Stimulated activated CD4-positive, alpha-beta T cell treated with anti-CD3 and anti-CD28 coated beads, Interleukin-15, amount 100 ng/mL, for 24 hours (primary cell): ENCODE measurements at regions not wholly inside any gene's neighbourhood (a gene's known extent, or its start where the extent isn't known, plus 50 kb on each side); places are given as distances from the start of the nearest gene placed in this dataset.
"Not testable (repeated sequence)": the region's sequence is repeated elsewhere in the genome, so short reads cannot be mapped to it uniquely, and the experiment has no call there.

Source experiments
- DNase-seq: peaks from one replicate; pipeline ENCODE4 v3.0.0-alpha.2; 2020

DNA sequence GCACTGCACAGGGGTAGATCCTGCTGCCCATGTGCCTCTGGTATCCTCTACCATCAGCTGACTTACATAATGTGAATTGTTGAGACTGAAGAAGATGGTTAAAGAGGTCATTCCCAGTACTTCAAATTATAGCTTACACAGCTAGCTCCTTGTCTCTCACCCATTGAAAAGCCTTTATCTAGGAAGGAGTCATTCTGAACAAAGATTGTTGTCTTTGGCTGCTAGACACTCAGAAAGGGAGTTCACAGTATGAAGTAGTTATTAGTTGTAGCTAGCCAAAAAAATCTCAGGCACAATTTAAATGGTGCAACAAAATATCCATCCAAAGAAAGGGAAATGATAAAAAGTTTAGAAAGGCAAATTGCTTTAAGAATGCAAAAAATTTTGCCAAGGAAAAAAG lies 102.0 kb upstream of the NREP start:
- no peak for DNase-seq

DNA sequence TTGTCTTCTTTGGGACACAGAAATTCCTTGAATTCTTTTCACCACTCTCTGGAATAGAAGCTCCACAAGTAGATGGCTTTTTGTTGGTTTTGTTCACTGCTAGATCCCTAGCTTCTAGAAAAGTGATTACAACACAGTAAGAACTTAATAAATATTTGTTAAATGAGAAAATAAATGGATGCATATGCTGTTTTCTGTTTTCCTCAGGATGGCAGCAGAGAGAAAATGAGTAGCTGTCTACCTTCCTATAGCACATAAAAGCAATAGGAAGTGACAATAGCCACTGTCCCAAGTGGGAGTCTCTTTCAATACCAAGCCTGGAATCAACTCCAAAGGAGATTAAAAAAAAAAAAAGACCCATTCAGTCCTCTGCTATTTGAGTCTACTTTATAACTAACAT lies 100.6 kb upstream of the NREP start:
- no peak for DNase-seq

DNA sequence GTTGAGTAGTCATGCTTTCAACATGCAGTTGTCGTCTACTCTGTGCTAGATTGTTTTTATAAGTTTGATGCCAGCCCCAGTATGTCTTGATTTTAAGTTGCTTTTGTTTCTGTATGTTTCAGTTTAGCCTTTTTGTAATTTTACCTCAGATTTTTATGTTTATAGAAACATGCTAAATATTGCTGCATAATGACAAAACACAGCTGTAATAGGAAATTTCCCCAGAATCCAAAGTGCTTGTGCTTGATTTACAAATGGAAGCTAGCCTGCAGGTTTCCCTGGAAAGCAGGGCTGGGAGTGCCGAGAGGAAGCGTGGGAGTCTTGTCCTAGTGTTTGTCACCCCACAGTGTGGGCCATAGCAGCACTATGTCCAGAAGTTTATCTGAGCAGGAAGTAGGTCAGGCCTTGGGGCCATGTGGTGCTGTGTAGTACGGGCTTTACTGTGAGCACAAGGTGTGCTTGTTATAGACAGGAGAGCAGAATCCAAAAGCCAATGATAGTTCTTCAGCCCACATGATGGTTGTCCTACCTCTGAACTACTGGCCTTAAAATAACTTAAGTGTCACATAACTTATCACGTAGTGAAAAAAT lies 100.0 kb upstream of the NREP start:
- DNase-seq = no peak

DNA sequence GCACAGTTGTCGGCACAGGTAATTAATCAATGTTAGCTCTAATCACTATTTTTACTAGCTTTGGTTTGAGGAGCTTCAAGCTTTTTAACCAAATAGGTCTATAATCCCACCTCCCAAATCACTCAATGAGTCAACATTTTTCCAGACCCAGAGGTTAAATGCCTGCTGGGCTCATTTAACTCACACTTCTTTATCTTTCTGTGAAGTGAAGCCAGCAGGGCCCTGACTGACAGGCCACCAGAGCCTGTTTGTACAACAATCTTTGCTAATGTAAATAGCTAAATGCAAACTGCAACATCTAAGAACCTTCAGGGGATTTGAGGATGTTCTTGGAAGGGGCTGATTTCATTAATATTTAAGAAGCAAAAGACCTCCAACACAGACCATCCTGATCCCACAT lies 98.4 kb upstream of the NREP start:
- DNase-seq = no peak

DNA sequence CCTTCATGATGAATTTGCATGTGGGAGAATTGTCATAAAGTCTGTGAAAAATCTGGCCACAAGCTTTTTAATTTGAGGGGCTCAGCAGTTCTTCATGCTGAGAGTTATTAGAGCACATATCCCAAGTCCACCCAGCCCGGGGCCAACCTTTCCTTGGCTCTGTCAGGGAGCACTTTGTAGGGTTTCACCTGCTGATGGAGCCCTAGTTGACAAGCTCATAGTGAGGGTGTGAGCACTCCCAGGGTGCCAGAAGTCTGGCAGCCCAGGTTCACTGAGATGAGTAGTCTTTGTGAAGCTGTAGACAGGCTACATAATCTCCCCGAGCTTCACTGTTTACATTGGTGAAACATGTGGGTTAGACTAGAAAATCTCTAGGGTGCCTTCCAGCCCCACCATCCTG lies 97.2 kb upstream of the NREP start:
- no peak for DNase-seq

DNA sequence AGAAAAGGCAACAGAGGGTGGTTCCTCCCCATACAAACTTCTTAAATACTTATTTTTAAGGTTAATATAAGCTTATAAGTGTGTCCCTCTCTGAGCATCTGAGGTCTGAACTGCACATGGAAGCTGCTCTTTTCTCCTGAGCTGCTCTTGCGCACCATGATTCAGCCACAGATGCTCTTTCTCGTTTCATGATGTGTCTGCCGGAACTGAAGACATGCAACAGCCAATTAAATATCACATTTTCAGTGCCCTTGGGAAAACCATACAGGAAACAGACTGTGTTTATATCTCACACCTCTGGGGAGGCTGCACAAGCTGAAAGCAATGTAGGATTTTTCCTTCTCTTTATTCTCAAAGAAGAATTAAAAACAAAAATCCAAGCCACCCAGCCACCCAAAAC lies 96.8 kb upstream of the NREP start:
- no peak for DNase-seq

DNA sequence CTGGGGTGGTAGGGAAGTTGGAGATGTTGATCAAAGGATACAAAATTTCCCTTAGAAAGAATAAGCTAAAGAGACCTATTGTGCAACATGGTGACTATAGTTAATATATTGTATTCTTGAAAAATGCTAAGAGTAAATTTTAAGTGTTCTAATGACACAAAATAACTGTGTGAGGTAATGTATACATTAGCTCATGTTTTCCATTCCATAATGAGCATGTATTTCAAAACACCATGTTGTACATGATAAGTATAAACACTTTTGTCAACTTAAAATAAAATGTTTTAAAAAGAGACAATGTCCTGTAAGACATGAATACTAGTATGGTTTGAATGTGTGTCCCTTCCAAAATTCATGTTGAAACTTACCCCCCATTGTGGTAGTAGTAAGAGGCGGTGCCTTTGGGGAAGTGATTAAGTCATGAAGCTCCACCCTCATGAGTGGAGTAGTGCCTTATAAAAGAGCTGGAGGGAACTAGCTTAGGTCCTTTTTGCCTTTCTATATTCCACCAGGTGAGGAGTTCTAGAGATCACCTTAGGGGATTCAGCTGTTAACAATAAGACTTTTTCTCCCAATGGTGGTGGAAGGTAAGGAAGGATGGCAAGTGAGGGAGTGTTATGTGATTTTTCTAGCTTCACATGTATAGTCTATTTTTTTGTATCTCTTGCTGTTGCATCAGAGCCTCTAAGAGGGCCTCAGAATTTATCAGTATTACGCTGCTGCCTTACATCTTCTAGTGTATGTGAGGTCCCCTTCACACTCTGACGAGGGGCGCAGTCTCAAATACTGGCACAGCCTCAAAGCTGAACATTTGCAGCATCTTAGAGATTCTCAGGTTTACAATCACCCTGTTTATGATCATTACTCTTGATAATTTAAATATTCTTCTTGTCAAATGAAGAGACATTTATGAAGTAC lies 94.9 kb upstream of the NREP start:
- DNase-seq = no peak

DNA sequence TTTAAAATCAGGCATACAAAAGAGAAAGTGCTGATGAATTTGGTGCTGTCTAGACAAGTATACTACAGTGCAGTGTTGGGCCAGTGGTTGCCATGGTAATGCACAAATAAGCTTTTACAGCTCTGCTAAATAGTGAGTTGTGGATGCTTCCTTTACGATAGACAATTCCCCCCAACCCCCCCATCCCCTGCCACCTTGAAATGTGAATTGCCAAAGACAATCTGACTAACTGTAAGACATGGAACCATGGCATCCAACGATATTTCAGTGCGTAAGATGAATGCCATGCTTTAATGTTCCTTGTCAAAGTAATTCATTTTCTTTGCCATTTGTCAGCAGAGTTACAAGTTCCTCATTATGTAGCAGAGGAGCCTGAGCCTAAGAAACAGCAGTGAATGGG lies 91.5 kb upstream of the NREP start:
- DNase-seq = no peak

DNA sequence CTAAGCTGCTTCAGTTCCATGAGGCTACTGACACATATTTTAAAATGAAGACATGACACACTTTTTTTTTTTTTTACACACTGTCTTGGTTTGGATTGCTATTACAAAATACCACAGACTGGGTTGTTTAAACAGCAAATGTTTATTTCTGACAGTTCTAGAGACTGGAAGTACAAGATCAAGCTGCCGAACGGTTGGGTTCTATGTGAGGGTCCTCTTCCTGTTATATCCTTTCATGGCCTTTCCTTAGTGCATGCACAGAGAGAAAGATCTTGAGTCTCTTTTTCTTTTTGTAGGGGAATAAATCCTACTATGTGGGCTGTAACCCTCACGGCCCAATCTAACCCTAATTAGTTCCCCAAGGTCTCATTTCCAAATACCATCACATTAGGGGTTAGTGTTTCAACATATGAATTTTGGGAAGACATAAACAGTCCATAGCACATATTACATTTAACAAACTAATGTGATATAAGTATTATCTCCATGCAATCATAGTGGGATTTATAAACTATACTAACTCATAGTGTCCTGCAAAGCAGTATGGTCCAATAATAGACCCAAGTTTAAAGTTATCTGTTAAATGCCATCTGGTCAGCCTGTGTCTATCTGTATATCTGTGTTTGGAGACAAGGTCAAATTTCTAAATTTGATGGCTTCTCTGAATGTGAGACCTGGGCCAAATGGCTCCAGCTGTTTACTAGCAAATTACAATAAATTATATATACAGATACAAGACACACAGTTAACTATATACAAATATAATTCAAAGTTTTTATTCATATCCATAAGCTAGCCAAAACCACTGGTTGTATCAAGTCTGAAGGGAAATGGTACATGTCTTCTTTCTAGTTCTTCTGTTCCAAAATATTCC lies 90.3 kb upstream of the NREP start:
- no peak for DNase-seq

DNA sequence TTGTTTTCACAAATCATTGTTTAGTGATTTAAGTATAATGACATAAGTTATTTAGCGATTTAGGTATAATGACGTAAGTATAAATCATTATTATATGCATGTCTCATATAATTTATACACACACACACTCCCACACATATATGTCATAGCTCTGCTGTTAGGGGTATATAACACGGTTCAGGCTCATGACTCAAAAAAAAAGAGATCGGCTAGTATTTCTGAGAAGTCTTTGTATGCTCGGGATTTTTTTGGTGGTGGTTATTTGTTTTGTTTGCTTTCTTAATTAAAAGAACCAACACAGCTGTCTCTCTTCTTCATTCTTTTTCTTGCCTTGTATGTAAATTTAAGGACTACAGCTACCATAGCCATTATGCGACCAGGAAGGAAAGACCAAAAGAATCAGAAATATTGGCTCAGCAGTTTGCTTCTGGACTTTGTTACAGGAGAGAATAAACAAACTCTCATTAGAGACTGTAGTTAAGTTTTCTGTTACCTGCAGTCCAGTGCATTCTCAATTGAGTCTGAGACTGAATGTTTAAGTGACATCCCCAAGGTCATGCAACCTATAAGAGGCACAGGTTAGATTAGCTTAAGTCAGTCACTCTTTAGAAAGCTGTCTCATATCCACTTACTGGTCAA lies 83.2 kb upstream of the NREP start:
- DNase-seq = no peak

DNA sequence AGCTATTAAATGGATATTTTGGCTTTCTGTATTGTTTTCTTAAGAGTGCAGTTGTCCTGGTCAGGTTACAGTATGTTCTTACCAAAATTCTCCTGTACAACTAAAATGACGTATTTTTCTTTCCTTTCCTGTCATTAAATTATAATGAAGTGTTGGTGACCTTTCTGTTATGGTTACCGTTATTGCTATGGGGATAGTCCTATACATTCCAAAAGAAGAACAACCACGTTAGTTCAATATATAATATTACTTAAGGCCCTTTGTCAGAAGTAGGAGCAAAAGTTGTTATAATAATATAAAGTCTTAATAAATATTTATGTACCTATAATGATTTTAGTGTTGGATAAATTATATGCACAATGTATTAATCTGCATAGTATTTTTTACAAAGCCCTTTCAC lies 82.4 kb upstream of the NREP start:
- no peak for DNase-seq

DNA sequence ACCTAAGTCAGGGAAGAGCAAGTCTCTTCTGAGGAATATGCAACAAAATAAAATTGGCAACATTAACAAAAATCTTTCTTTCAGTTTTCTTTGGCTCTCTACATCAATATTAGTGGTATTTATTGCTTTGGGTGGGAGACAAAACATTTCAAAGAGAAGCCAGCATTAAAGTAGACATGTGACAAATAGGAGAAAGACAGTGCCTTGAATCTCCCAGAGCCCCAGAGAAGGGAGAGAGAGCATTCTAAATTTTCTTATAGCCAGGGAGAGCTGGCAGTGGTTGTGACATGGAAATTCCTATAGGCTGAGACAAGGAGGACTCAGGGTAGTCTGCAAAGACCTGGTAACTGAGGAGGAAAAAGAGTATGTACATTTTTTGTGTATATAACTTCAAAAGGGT lies 79.4 kb upstream of the NREP start:
- DNase-seq = no peak

DNA sequence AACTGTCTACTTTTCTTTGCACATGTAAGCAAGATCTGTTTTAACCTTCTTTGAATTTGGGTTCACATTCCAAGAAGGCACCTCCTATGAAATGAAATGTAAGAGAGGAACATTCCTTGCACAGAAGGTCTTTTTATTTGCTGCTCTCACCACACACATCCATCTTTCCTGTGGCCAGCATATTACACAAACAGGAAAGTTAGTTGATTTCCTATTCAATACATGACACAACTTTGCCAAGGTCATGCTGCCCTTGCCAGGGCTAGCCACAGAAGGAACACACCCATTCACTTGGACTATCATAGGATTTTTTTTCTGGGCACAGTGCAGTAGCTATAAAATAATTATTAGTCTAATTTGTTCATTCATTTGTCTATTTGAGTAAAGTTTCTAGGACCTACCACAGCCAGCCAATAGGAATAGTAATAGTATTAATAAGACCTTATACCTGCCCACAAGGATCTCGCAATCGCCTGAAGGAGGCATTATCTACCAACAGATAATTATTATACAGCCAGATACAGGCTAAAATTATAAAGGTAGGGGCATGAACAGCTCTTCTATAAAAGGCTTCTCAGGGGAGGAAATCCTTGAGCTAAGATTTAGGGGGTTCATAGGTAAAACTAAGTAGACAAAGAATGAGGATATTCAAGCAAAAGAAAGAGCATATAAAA lies 78.1 kb upstream of the NREP start:
- DNase-seq = no peak

DNA sequence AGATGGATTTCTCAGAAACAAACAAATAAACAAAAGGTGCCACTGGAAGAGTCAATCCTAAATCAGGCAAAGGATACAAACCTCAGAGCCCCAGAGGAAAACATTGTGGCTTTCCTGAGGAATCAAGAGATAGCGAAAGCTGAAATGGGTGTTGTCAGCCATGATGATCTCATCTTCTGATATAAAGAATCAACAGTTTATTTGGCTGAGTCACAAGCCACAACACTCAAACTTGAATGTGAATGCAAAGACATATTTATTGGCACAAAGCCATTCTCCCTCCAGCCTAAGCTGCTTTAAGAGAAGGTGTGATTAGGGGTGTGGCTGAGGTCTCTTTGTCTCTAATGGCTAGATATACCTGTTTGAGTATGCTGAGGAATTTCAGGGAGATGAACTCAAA lies 73.3 kb upstream of the NREP start:
- no peak for DNase-seq

DNA sequence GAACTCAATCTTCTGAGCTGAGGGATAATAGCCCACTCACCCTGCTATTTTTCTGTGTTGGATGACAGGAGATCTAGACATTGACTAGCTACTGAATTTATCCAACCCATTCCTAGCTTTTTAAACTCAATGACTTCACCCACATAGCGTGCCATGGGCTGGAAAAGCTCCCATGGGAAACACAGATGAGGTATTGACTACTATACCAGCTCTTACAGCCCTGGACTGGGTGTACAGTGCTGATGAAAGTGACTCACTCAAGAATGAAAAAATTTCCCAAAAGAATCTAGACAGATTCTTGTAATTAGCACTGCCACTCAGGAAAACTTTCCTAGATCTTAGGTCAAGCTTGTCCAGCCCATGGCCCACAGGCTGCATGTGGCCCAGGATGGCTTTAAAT lies 72.7 kb upstream of the NREP start:
- no peak for DNase-seq

DNA sequence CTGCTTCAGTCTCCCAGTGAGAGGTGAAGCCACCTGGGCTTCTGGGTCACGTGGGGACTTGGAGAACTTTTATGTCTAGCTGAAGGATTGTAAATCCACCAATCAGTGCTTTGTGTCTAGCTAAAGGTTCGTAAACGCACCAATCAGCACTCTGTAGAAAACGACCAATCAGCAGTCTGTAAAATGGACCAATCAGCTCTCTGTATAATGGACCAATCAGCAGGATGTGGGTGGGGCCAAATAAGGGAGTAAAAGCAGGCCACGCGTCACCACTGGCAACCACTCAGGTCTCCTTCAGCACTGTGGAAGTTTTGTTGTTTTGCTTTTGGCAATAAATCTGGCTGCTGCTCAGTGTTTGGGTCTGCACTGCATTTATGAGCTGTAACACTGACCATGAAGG lies 69.1 kb upstream of the NREP start:
- DNase-seq = no peak

DNA sequence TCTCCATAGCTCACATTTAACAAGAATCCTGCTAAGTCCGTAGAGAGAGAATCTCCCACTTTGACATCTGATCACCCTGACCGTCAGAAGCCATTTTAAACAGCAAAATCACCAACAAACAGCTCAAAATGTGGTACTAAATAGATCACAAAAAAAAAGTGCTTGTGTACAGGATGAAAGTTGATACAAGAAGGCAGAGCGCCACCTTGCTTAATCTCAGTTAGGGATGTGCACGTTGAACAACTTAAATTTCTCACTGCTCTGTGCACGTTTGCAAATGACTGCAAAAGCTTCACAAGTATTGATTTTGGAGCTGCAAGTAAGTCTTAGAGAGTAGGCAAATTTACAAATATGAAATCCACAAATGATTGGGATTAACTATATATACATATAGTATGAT lies 63.1 kb upstream of the NREP start:
- no peak for DNase-seq

DNA sequence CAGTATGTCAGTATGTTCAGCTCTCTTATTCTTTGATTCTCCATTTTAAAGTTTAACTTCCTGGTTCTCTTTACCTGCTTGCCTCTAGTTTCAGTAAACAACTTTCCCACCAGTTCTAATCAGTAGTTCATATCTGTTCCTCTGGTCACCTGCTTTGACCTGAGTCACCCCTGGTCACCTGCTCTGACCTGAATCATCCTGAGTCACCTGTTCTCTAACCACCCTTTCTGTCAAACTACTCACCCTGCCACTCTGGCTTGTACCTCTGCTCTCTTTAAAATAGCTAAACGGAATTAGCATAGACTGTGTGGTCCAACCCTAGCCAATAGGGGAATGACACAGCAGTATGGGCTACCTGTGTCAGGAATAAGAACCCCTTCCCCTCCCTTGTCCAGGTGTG lies 62.0 kb upstream of the NREP start:
- DNase-seq = not testable (repeated sequence)

DNA sequence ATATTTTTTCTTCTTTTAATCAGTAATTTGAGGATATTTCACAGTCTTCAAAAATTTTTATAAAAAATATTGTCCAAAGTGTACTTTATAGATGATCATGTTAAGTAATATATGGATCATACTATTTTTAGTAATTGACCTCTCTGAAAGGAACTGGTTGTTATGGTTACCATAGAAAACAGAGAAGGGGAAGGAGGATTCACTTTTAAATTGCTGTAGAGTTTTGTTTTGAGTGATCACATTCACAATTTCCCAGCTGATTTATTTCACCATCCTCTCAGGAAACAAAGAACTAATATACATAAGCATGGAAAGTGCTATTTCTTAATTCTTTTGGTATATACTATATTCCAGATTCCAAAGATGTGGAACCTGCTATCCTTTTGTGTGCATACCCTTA lies 56.5 kb upstream of the NREP start:
- no peak for DNase-seq

DNA sequence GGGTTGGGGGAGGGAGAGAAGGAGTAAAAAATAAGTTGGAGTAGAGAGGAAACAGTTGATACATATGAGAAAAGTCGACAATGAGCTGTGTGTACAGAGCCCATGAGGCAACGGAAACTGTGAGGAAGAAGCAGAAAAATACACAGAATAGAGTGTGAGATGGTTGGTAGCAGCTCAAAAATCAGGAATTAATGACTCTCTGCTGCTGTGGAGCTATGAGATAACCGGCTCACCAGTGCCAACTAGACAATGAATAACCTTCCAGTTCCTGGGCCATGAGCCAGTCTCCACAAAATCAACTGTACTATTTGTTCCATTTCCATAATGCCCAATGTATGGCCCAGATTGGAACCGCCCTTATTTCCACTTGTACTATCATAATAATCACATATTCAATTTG lies 53.1 kb upstream of the NREP start:
- no peak for DNase-seq
